HG02798 (cell line): ENCODE measurements at regions not wholly inside any gene's neighbourhood (a gene's known extent, or its start where the extent isn't known, plus 50 kb on each side); places are given as distances from the start of the nearest gene placed in this dataset.

ENCODE experiments used
- ATAC-seq: cut with Tn5 transposase; IDR thresholded peaks from one replicate; pipeline ENCODE4 v1.9.1; 2021; ENCODE audit warnings: mild to moderate bottlenecking; ENCODE audit not compliant: unreplicated experiment, poor library complexity

DNA sequence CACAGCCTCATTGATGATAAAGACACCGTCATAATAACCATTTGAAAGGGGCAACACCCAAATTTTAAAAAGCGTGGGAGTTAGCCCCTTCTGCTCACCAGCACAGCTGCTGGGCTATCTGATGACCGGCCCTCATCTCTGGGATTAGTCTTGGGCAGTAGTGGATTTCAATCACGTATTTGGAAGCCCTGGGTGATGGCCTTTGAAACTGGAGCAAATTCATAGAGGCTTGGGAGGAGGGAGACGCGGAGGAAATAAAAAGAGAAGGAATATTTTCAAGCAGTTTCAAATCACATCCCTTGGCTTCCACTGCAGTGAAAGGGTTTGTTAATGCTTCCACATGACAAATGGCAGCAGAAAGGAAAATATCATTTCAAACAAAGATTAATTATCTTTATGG, 357.8 kb downstream of the ZNF516 start:
- no peak for ATAC-seq

DNA sequence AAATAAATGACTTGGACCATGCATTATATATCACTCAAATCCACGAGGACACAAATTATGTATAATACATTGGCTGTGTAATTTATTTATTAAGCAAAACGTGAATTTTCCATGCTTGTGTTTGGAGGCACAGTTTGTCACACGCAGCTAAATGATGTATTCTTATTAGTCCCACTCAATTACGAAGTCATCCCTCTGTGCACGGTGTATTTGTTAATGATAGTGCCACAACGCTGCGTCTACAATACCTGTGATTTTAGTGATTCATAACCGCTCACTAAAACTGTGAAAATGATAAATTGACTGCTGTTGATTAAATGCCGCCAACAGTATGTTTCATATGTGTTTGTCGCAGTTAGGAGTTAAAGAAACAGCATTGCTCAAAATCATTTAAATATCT, 358.3 kb downstream of the ZNF516 start:
- ATAC-seq = no peak

DNA sequence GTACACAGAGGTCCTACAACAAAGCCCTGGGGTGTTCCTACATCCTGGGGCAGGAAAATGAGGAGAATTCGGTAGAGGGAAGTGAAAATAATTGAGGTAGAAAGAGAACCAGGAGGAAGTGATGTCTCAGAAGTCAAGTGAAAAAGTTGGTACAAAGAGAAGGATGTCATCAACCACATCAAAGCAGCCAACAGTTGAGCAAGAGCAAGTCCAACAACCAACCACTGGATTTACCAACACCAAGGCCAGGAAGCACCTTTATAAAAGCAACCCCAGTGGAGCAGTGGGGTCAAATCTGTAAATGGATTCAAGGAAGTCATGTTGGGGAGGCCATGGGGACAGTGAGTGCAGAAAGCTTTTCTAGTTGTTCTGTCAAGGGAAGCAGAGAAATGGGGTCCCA, 360.4 kb downstream of the ZNF516 start:
- no peak for ATAC-seq

DNA sequence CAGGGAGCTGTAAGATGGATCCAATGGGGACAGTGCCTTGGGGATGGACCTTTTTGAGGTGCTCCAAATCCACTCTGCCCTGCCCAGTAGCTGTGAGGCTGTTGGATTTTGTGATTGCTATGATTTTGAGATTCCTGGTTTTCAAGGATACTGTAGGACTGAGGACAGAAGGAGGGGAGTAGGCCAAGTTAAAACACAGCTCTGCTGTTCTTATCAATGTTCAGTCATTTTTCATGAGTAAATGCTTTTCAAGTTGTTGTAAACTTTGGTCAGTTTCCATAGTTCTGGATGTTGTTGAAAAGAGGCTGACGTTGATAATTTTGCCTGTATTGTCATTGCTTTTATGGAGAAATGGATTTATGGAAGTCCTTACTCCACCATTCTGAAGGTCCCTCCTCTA, 361.2 kb downstream of the ZNF516 start:
- no peak for ATAC-seq

DNA sequence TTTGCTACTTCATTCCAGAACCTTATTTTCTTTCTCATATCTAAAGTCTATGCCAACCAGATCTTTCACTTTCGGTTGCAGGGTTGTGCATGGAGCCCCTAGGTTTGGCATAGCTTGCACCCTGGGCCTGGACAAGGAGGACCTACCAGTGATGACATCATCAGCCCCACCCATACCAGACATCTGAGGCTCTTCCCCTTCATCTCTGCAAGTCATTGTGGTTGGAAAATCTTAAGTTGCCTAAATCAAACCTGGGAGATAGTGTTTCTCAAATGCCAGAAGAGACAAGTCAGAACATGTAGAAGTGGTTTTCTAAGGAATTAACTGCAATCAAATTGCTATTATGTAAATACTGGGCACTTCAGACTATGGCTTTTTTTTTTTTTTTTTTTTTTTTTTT, 363.3 kb downstream of the ZNF516 start:
- ATAC-seq = no peak

DNA sequence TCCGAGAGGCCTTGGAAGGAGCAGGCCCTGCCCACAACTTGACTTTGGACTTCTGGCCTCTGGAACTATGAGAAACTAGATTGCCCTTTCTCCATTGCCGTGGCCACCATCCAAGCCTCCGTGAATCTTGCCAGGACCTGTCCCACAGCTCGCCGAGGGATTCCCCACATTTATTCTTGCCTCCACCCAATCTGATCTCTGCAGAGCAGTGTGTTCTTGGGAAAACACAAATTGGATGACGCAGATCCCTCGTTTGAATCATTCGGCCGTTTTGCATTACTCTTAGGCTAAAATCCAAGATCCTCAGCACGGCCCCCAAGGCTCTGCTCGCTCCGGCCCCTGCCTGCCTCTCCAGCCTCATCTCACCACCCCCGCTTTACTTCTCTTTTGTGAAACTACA, 364.2 kb downstream of the ZNF516 start:
- ATAC-seq = no peak

DNA sequence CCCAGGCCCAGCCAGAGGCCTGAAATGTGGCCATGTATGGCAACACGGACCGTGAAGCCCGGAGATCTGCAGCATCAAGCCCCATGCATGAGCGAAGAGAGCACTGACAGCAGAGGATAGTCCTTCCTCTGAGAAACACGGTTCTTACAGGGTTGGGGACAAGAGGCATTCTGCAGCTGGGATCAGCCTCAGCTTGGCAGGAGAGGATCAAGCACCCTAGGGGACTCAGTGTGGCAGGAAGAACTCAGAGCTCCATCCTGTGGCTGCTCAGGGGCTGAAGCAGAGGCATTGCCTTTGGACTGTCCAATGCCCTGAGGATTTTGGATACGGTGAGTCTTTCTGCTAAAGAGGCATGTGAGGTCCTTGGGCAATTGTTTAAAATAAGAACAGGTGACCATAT, 368.7 kb downstream of the ZNF516 start:
- no peak for ATAC-seq

DNA sequence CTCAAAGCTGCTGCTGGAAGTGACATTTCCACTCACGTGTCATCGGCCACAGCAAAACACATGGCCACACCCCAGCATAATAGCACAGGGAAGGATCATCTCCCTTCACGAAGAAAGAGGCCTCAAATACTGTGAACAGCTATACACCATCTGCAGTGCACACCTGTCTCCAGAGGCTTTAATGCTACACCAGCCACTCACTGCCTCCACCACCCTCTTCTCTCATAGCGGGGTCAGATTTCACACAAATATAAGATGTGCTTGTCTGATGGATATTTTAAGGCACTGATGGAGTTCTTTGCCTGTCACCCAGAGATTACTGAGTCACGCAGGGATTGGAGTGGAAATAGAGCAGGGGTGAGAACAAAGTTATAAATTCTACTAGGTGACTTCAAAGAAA, 374.0 kb downstream of the ZNF516 start:
- ATAC-seq = no peak

DNA sequence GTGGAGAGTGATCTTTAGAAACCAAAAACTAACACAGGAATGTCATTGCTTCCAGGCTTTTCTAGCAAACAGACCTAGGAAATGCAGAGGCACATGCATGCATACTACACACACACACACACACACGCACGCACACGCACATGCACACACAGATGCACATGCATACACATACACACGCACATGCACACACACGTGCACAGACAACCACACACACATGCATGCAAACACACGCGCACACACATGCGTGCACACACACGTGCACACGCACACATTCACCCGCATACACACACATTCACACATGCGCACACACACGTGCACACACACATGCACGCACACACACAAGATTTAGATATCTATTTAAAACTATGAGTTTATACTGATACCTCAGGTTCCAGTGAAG, 379.5 kb downstream of the ZNF516 start:
- ATAC-seq = no peak

DNA sequence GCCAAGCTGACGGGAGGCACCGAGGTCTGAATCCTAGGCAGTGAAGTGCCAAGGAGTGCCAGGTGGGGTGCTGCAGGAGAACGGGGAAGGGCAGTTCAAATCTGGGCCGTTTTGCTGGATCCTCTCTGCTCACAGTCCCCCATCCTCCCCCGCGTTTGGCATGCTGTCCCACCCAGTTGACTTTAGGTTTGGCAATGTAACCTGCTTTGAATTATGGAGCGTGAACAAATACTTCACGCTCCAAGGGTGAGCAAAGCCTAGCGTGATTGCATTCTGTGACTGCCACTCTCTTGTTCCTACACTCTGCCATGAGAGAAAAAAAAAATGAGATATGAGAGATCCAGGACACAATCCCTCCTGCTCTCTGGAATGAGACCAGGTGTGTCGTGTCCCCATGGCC, 381.9 kb downstream of the ZNF516 start:
- ATAC-seq = no peak

DNA sequence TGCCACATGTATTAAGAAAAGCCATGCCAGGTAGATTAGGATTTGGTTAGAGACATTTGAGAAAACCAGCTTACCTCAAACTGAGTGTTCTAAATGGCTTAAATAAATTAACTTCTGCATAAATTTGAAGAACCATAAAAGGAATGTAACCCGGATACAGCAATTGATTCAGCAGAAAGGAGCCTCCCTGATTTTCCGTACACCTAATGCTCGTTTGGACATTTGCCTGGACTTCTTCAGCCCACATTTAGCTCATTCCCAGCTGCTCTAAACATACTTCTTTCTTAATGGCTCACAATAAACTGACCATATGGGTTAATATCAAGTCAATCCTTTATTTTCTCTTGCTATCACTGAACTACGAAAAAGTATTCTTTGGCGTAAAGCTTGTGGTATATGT, 392.4 kb downstream of the ZNF516 start:
- no peak for ATAC-seq

DNA sequence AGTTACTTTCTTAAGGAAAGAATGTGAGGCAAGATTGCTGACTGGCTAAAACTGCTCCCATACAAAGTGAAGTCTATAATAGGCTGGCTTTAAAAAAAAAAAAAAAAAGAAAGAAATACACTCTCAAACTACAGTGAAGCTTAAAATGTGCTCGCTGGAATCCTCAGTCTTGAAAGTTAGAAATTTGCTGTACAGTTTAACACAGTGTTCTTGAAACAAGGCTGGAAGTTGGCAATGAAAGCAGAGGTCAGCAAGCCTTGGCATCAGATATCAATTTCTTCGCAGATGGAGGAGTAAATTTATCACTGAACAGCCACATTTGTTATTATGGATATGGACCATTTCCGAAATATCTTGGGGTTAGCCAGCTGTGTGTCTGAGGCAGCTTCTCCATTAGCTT, 392.9 kb downstream of the ZNF516 start:
- ATAC-seq = no peak

DNA sequence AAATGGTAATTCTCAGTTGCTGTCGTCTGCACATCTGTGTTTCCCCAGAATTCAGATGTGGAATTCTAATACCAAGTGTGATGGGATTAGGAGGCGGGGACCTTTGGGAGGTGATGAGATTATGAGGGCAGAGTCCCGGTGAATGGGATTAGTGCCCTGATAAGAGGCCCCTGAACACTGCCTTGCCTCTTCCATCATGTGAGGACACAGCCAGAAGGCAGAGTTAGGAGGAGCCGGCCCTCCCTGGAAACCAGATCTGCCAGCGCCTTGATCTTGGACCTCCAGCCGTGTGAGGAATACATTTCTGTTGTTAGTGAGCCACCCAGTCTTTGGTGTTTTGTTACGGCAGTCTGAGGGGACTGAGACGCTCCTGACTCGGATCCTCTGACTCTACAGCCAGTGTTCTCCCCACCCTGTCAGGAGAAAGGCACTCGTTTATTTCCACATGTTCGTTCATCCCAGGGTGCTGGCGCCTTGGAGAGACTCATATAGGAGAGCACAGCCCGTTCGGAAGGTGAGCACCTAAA, 395.0 kb downstream of the ZNF516 start:
- ATAC-seq = no peak

DNA sequence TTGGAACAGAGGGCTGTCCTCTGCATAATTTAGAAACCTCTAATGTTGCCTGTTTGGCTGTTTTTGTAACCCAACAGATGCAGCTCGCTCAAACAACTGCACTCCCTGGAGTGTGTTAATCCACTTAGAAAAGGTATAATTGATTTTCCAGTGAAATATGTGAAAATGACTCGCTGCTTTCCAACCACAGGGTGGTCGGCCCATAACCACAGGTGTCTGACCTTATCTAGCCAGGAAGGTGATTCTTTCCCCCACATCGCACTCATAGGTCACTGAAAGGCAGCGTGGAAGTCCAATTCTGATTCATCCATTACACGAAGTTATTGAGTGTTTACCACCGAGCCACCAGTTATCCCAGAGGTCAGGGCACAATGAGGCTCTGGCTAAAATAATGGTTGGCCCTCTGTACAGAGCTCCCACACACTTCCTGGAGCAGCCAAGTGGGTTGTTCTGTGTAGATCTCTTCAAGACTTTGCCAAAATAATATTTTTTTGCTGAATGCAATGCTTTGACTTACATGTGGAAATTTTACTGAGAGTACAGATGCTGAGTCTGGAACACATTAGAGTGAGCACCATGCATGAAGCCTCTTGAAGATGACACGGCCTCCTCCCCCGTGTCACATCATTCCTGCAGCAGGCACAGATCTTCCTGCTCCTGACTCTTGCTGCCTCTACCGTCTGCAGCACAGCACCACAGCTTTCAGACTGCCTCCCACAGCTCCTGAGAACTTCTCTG, 396.2 kb downstream of the ZNF516 start:
- no peak for ATAC-seq

DNA sequence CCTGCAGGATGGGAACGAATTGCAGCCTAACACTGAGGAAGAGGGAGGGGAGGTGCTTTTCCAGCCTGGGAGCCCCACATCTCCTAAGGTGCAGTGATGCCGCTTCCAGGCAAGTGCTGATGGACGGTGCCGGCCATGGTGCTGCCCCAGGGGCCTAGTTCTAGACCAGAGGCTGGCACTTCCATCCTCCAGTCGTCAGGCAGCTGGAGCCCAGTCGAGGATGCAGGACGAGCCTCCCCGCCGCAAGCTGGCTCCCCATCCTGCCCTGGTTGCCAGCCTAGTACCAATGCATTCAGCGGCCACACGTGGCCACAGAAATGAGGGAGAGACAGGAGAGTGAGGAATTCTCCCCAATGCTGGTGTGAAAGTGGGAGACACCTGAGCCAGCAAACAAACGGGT, 413.5 kb downstream of the ZNF516 start:
- ATAC-seq = no peak

DNA sequence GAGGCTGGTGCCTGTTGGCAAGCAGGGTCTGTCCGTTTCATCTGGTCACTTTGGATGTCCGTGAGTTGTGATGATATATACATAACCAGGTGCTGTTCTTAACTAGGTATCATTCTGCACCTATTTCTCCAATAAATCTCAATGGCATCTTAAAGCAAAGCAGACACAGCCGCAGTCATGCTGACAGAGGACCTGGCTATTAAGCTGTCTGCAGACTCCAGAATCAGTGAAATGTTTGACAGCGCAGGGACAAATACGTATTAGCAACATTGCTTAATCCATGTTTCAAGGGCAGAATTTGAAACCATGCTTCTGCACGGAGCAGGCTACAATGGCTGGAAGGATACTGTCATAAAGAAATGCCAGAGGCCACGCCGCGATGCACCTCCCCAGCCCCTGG, 414.6 kb downstream of the ZNF516 start:
- ATAC-seq = no peak

DNA sequence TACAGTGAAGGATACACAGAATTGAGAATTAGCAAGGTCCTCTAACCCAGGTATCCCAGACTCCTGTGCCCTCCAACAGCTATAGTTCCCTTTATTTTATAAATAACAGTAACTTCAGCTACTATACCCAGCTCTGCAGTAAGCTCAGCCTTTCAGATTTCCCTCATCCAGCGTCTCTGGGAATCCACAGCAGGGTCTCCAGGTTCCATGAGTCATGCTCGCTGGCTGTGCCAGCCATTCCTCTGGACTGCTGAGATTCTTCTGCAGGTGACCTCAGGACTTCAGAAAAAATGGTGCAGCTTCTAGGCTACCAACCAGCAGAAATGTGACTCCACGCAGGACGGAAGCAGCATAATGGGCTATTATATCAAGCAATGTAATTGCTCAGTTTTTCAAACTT, 419.3 kb downstream of the ZNF516 start:
- ATAC-seq = no peak

DNA sequence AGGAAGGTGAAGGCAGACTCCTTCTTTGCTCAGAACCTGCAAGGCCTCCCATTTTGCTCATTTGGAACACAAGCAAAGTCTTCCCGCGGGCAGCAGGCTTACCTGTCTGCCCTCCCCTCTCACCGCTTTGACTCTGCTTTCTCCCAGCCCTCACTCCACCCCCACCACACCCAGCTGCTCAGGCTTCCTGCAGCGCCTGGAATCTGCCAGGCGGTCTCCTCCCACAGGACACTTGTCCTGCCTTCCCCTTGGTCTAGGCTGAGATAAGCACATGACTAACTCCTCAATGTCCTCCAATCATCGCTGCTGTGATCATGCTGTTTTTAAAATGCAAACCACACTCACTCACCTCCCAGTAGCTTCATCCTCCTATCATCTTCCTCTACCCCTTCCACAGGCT, 430.0 kb downstream of the ZNF516 start:
- ATAC-seq = no peak

DNA sequence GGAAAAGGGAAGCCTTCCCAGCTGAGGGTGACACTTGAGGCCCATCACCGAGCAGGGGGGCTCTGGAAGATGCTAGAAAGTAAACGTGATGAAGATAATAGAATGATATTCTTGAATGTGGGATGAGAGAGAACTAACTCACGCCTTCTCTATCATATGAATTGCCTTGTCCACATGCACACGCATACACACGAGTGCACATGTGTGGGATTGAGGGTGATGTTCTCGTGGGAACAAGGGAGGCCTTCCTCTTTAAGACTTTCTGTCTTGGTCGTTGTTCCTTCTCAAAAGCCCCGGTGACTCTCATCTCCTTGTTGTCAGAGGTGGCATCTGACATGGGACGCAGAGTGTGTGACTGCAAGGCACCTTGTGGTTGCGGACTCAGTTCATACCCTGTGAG, 436.9 kb downstream of the ZNF516 start:
- ATAC-seq = no peak

DNA sequence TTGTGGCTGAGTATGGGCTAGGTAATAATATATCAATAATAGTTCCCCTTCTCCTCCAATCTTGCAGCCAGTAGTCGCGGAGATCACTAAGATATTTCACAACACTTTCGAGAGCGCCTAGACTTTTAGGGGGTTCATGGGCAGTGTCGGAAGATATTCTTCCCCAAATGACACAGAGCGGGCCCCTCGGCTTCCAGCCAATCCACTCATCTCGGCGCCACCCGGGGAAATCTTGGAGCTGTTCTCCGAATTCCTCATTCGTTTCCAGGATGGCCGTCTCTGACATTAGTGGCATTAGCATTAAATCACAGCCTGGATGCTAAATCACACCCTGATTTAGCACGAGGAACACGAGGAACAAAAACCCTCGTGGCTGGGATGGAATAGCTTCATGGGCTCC, 437.7 kb downstream of the ZNF516 start:
- ATAC-seq = no peak

DNA sequence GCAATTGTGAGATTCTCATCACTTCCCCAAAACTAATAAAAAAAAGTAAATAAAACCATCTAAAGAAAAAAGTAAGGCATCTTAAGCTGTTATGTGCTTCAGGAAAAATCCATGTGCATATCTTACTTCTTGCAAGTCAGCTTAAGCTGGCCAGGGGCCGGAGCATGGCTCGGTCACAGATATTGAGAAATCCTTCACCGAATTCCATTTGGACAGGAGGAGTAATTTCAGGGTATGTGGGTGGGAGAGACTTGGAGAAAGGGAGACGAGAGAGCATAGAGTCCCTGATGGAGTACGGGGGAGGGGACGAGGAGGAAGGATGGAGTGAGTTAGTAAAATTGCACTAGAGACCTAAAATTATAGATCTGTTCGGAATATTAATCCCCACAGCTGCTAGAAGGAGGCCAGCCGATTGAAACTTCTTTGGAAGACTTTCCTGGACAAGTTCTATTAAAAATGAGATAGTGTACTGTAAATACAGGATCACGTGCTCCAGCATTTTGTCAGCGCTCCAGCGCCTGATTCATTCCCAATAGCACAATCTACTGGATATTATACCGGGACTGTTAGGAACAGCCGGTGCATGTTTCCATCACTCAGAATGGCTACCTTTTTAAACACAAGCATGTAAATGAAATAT, 438.5 kb downstream of the ZNF516 start:
- no peak for ATAC-seq

DNA sequence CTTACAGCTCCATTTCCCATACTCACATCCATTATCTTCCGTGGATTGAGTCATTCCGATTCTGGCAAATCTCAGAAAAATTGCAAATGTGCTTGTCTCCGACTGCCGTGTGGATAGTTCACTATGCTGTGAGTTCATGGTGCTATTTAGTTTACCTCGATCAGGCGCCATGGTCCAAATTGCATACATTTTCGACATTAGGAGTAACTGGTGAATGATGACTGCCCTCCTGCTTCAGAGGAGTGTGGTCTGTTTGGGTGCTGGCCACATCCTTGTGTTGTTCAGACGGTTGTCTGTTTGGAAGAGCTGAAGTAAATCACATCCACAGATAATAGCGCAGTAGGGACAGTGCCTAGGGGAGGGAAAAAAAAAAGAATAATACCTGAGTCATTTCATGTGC, 439.5 kb downstream of the ZNF516 start:
- no peak for ATAC-seq
